Liver (tissue), 8 donors: ENCODE measurements at regions not wholly inside any gene's neighbourhood (a gene's known extent, or its start where the extent isn't known, plus 50 kb on each side); places are given as distances from the start of the nearest gene placed in this dataset.
A peak's percentile ranks its signal among the peaks of the same experiment; 100 is the strongest.

Source experiments
- DNase-seq: peaks from one replicate; pipeline ENCODE4 v3.0.0-alpha.2; 2017; ENCODE audit warnings: low spot score
- H3K27ac ChIP-seq, 2 donors: one replicate each; pipeline ENCODE4 v1.7.0; 2013; ENCODE audit warnings: inconsistent platforms in 2 of 2, low read length in 2 of 2, control low read depth in 1 of 2, low read depth in 1 of 2, mild to moderate bottlenecking in 1 of 2
- H3K27me3 ChIP-seq, 4 donors: one replicate each; pipeline versions ENCODE4 v1.6.1 to v1.7.0; 2013; ENCODE audit warnings: low read length in 3 of 4, inconsistent platforms in 1 of 4, mild to moderate bottlenecking in 1 of 4, moderate library complexity in 1 of 4; ENCODE audit not compliant: control insufficient read depth in 4 of 4, insufficient read depth in 4 of 4
- H3K36me3 ChIP-seq, 4 donors: one replicate each; pipeline versions ENCODE4 v1.6.1 to v1.7.0; 2013; ENCODE audit warnings: low read length in 3 of 4, mild to moderate bottlenecking in 3 of 4, low read depth in 1 of 4, moderate library complexity in 1 of 4; ENCODE audit not compliant: control insufficient read depth in 4 of 4, insufficient read depth in 3 of 4
- H3K4me1 ChIP-seq, 4 donors: one replicate each; pipeline versions ENCODE4 v1.6.1 to v1.7.0; 2013; ENCODE audit warnings: low read length in 3 of 4, mild to moderate bottlenecking in 3 of 4, moderate library complexity in 1 of 4; ENCODE audit not compliant: control insufficient read depth in 4 of 4, insufficient read depth in 4 of 4
- H3K4me3 ChIP-seq, 3 donors: one replicate each; pipeline versions ENCODE4 v1.6.1 to v1.7.0; 2013; ENCODE audit warnings: low read length in 3 of 3, control low read depth in 1 of 3, low read depth in 1 of 3, mild to moderate bottlenecking in 1 of 3
- H3K9ac ChIP-seq, 2 donors: one replicate each; pipeline ENCODE4 v1.7.0; 2013; ENCODE audit warnings: low read length in 2 of 2, mild to moderate bottlenecking in 2 of 2, moderate library complexity in 2 of 2, control low read depth in 1 of 2, low read depth in 1 of 2
- H3K9me3 ChIP-seq, 4 donors: one replicate each; pipeline versions ENCODE4 v1.6.1 to v1.7.0; 2013; ENCODE audit warnings: low read length in 3 of 4; ENCODE audit not compliant: control insufficient read depth in 4 of 4
- EGR1 ChIP-seq, 2 donors: IDR thresholded peaks; 2 replicates each; pipeline ENCODE4 v1.6.1; 2016 to 2018; ENCODE audit warnings: antibody characterized with exemption in 2 of 2, low read depth in 2 of 2
- FOXA1 ChIP-seq: IDR thresholded peaks from 2 replicates; pipeline ENCODE4 v1.6.1; 2016; ENCODE audit warnings: antibody characterized with exemption
- FOXA2 ChIP-seq: IDR thresholded peaks from 2 replicates; pipeline ENCODE4 v1.6.1; 2016; ENCODE audit warnings: antibody characterized with exemption
- GABPA ChIP-seq, 2 donors: IDR thresholded peaks in 1 of 2; conservative IDR thresholded peaks in 1 of 2; 2 replicates each; pipeline ENCODE4 v1.6.1; 2016; ENCODE audit warnings: antibody characterized with exemption in 2 of 2, mild to moderate bottlenecking in 1 of 2, moderate library complexity in 1 of 2
- HNF4A ChIP-seq, 2 donors: conservative IDR thresholded peaks; 2 replicates each; pipeline ENCODE4 v1.6.1; 2016; ENCODE audit warnings: antibody characterized with exemption in 2 of 2, mild to moderate bottlenecking in 2 of 2
- HNF4G ChIP-seq: IDR thresholded peaks from 2 replicates; pipeline ENCODE4 v1.6.1; 2016; ENCODE audit warnings: antibody characterized with exemption
- JUND ChIP-seq, 2 donors: IDR thresholded peaks; 2 replicates each; pipeline ENCODE4 v1.6.1; 2016; ENCODE audit warnings: antibody characterized with exemption in 2 of 2
- NR2F2 ChIP-seq: IDR thresholded peaks from 2 replicates; pipeline ENCODE4 v1.6.1; 2016; ENCODE audit warnings: antibody characterized with exemption
- RAD21 ChIP-seq, 2 donors: IDR thresholded peaks; 2 replicates each; pipeline ENCODE4 v1.6.1; 2016; ENCODE audit warnings: antibody characterized with exemption in 2 of 2, mild to moderate bottlenecking in 2 of 2
- RXRA ChIP-seq, 2 donors: IDR thresholded peaks; 2 replicates each; pipeline ENCODE4 v1.6.1; 2017 to 2018; ENCODE audit warnings: antibody characterized with exemption in 2 of 2, mild to moderate bottlenecking in 1 of 2
- SP1 ChIP-seq: IDR thresholded peaks from 2 replicates; pipeline ENCODE4 v1.6.1; 2018; ENCODE audit warnings: antibody characterized with exemption, mild to moderate bottlenecking
- YY1 ChIP-seq: IDR thresholded peaks from 2 replicates; pipeline ENCODE4 v1.6.1; 2016; ENCODE audit warnings: antibody characterized with exemption, mild to moderate bottlenecking
- whole genome bisulfite sequencing: extraction: QIAGEN DNeasy Blood & Tissue Kit; methylation state at CpG from one replicate; pipeline ENCODE4 v1.1.7; 2013; 5-methylcytosine and 5-hydroxymethylcytosine counted together
- TF ChIP-seq, protein P1 (sequence below): IDR thresholded peaks from 2 replicates; pipeline ENCODE4 v1.6.1; 2016; ENCODE audit warnings: antibody characterized with exemption
- TF ChIP-seq, protein P2 (sequence below): fragments of 150-350 bp; IDR thresholded peaks from 2 replicates; pipeline ENCODE4 v1.5.1; 2017; ENCODE audit warnings: improper control_type of control experiment, low read depth, low read length; ENCODE audit not compliant: missing input control
- TF ChIP-seq, protein P3 (sequence below): IDR thresholded peaks from 2 replicates; pipeline ENCODE4 v1.6.1; 2016; ENCODE audit warnings: antibody characterized with exemption
- TF ChIP-seq, protein P4 (sequence below): IDR thresholded peaks from 2 replicates; pipeline ENCODE4 v1.6.1; 2016; ENCODE audit warnings: antibody characterized with exemption, mild to moderate bottlenecking
- TF ChIP-seq, protein P5 (sequence below): IDR thresholded peaks from 2 replicates; pipeline ENCODE4 v1.6.1; 2016; ENCODE audit warnings: antibody characterized with exemption
- donor health status: healthy.
- donor health status: healthy.
- donor health status: healthy.
- donor health status: healthy.
- donor health status: healthy.

DNA sequence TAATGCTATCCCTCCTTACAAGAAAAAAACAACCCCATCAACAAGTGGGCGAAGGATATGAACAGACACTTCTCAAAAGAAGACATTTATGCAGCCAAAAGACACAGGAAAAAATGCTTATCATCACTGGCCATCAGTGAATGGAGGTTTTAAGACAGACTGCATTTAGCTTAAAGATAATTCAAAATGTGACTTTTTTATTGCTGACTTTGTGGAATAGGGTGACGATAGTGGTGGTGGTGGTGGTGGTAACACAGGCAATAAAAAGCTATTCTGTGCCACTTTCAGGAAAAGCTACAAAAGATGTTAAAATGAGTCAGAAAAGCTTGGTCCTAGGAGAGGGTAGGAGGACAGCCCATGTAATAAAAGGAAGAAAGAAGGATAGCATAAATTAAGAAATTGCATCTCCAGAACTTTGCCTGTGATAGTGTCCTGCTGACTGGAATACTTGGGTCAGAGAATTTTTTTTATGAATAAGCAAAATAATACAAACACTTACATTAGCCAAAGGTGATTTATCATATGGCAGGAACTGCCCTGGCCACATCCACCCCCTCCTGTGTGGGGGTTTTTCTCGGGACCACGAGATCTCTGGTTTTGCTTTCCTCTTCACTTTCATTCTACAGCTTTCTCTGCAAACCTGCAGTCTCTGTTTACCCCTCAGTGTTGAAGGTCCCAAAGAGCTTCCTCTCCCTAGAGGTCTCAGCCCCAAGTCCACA, 186.7 kb downstream of the DRD1 start:
- Histone ChIP-seq H3K4me1 (no peaks in the 10 kb centered on the region), H3K27me3 (no peaks in the 10 kb centered on the region), H3K9ac (no peak overlapping the region), H3K27ac (no peak overlapping the region), H3K9me3 (no peaks in the 10 kb centered on the region), H3K36me3 (no peaks in the 10 kb centered on the region), H3K4me3 (no peak overlapping the region)
- TF ChIP-seq, protein P1, sequence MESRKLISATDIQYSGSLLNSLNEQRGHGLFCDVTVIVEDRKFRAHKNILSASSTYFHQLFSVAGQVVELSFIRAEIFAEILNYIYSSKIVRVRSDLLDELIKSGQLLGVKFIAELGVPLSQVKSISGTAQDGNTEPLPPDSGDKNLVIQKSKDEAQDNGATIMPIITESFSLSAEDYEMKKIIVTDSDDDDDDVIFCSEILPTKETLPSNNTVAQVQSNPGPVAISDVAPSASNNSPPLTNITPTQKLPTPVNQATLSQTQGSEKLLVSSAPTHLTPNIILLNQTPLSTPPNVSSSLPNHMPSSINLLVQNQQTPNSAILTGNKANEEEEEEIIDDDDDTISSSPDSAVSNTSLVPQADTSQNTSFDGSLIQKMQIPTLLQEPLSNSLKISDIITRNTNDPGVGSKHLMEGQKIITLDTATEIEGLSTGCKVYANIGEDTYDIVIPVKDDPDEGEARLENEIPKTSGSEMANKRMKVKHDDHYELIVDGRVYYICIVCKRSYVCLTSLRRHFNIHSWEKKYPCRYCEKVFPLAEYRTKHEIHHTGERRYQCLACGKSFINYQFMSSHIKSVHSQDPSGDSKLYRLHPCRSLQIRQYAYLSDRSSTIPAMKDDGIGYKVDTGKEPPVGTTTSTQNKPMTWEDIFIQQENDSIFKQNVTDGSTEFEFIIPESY = no peak
- TF ChIP-seq FOXA2 (no peak), EGR1 (IDR thresholded peaks at IDR 0.05; ENCODE audit: low read depth in 2 of 2) (no peak), HNF4A (conservative IDR thresholded peaks at IDR 0.05) (no peak), FOXA1 (no peak), GABPA (IDR thresholded peaks at IDR 0.05 in 1 of 2, conservative IDR thresholded peaks at IDR 0.05 in 1 of 2) (no peak), JUND (IDR thresholded peaks at IDR 0.05) (no peak), YY1 (no peak), RAD21 (IDR thresholded peaks at IDR 0.05) (no peak), HNF4G (no peak)
- TF ChIP-seq, protein P2, sequence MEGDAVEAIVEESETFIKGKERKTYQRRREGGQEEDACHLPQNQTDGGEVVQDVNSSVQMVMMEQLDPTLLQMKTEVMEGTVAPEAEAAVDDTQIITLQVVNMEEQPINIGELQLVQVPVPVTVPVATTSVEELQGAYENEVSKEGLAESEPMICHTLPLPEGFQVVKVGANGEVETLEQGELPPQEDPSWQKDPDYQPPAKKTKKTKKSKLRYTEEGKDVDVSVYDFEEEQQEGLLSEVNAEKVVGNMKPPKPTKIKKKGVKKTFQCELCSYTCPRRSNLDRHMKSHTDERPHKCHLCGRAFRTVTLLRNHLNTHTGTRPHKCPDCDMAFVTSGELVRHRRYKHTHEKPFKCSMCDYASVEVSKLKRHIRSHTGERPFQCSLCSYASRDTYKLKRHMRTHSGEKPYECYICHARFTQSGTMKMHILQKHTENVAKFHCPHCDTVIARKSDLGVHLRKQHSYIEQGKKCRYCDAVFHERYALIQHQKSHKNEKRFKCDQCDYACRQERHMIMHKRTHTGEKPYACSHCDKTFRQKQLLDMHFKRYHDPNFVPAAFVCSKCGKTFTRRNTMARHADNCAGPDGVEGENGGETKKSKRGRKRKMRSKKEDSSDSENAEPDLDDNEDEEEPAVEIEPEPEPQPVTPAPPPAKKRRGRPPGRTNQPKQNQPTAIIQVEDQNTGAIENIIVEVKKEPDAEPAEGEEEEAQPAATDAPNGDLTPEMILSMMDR = no peak
- TF ChIP-seq, protein P3, sequence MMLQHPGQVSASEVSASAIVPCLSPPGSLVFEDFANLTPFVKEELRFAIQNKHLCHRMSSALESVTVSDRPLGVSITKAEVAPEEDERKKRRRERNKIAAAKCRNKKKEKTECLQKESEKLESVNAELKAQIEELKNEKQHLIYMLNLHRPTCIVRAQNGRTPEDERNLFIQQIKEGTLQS = no peak
- TF ChIP-seq, protein P4, sequence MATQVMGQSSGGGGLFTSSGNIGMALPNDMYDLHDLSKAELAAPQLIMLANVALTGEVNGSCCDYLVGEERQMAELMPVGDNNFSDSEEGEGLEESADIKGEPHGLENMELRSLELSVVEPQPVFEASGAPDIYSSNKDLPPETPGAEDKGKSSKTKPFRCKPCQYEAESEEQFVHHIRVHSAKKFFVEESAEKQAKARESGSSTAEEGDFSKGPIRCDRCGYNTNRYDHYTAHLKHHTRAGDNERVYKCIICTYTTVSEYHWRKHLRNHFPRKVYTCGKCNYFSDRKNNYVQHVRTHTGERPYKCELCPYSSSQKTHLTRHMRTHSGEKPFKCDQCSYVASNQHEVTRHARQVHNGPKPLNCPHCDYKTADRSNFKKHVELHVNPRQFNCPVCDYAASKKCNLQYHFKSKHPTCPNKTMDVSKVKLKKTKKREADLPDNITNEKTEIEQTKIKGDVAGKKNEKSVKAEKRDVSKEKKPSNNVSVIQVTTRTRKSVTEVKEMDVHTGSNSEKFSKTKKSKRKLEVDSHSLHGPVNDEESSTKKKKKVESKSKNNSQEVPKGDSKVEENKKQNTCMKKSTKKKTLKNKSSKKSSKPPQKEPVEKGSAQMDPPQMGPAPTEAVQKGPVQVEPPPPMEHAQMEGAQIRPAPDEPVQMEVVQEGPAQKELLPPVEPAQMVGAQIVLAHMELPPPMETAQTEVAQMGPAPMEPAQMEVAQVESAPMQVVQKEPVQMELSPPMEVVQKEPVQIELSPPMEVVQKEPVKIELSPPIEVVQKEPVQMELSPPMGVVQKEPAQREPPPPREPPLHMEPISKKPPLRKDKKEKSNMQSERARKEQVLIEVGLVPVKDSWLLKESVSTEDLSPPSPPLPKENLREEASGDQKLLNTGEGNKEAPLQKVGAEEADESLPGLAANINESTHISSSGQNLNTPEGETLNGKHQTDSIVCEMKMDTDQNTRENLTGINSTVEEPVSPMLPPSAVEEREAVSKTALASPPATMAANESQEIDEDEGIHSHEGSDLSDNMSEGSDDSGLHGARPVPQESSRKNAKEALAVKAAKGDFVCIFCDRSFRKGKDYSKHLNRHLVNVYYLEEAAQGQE = no peak
- TF ChIP-seq, protein P5, sequence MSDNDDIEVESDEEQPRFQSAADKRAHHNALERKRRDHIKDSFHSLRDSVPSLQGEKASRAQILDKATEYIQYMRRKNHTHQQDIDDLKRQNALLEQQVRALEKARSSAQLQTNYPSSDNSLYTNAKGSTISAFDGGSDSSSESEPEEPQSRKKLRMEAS = no peak
- DNase-seq = no peak
- WGBS = 82% methylated on average over 4 of the region's 4 CpGs

DNA sequence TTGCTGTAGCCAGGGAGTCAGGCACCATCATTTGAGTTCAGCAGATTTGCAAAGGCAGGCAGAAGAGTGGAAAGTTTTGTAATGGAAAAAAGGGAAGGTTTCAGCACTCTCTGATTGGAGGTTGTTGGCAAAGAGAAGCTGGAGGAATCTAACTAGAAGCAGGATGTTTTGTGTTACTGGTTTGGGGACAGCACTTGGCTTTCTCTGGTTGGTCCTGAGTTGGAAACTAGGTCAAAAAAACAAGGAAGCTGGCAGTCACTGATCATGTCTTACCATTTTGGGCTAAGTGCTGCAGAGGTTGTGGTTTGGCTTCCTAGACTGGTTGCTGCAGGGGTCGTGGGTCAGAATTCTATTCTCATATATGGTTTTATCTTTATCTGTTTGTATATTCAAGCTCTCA, 189.8 kb downstream of the DRD1 start:
- H3K9ac ChIP-seq = no peak overlapping the region
- H3K4me1 ChIP-seq = no peaks in the 10 kb centered on the region
- no peak overlapping the region for H3K27ac ChIP-seq
- no peak for DNase-seq
- no peaks in the 10 kb centered on the region for H3K27me3 ChIP-seq
- H3K9me3 ChIP-seq = no peaks in the 10 kb centered on the region
- TF ChIP-seq SP1 (peak; percentile 49), HNF4G (no peak), FOXA2 (no peak), RAD21 (IDR thresholded peaks at IDR 0.05) (peak in 1 of 2 donors; percentile 6), HNF4A (conservative IDR thresholded peaks at IDR 0.05) (no peak), RXRA (IDR thresholded peaks at IDR 0.05) (peak; percentile 8 to 21), NR2F2 (peak; percentile 92)
- TF ChIP-seq, protein P4 = peak; percentile 84
- TF ChIP-seq, protein P5 = no peak
- 25% methylated on average over 1 of the region's 1 CpG for WGBS
- no peaks in the 10 kb centered on the region for H3K36me3 ChIP-seq
- no peak overlapping the region for H3K4me3 ChIP-seq
